ENCODE measurements at regions not wholly inside any gene's neighbourhood (a gene's known extent, or its start where the extent isn't known, plus 50 kb on each side); places are given as distances from the start of the nearest gene placed in this dataset.
A peak's percentile ranks its signal among the peaks of the same experiment; 100 is the strongest.

- TF ChIP-seq CTCF (IDR thresholded peaks at IDR 0.05) (peak; percentile 66 to 76 (median 70)), POLR2A (IDR thresholded peaks at IDR 0.05) (no peak), POLR2AphosphoS5 (IDR thresholded peaks at IDR 0.05) (no peak)
Observed at GRCh38 chr14:56474419-56475022, 105.1 kb upstream of the TMEM260 start.
